ENCODE measurements at regions not wholly inside any gene's neighbourhood (a gene's known extent, or its start where the extent isn't known, plus 50 kb on each side); places are given as distances from the start of the nearest gene placed in this dataset.
"Not testable (repeated sequence)": the region's sequence is repeated elsewhere in the genome, so short reads cannot be mapped to it uniquely, and the experiment has no call there.

DNA sequence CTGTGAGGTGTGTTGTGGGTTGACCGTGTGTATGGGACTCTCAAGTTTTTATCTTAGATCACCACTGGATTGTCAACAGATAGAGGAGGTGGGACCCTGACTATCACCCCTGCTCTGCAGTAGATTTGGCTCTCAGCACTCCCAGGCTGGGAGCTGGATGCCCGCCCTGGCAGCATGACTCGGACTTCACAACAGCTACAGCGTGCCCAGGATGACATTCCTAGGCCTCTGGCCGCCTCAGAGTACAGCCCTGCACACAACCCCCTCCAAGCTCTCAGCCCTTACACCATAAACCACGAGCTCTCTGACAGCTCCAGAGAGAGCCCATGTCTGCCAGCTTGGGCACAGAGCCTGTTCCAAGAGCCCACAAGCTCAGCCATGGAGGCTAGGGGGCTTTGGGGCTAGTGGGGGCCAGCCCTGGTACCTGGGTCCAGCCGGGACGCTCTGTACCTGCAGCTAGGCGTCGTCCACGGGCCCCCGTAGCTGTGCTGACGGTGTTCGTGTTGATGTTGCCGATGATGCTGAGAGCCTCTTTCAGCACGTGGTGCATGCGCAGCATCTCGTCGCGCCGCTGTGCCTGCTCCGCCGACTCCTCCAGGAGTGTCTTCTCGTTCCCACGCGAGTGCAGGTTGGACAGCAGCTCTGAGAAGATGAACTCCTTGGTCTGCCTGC is 66.1 kb upstream of the LYSMD4 start:
- not testable (repeated sequence) for H3K36me3 Mint-ChIP-seq; H3K4me3 Mint-ChIP-seq; H3K9me3 Mint-ChIP-seq; ATAC-seq (replicated peaks); H3K27me3 Mint-ChIP-seq; DNase-seq; H3K4me1 Mint-ChIP-seq; H3K27ac Mint-ChIP-seq

DNA sequence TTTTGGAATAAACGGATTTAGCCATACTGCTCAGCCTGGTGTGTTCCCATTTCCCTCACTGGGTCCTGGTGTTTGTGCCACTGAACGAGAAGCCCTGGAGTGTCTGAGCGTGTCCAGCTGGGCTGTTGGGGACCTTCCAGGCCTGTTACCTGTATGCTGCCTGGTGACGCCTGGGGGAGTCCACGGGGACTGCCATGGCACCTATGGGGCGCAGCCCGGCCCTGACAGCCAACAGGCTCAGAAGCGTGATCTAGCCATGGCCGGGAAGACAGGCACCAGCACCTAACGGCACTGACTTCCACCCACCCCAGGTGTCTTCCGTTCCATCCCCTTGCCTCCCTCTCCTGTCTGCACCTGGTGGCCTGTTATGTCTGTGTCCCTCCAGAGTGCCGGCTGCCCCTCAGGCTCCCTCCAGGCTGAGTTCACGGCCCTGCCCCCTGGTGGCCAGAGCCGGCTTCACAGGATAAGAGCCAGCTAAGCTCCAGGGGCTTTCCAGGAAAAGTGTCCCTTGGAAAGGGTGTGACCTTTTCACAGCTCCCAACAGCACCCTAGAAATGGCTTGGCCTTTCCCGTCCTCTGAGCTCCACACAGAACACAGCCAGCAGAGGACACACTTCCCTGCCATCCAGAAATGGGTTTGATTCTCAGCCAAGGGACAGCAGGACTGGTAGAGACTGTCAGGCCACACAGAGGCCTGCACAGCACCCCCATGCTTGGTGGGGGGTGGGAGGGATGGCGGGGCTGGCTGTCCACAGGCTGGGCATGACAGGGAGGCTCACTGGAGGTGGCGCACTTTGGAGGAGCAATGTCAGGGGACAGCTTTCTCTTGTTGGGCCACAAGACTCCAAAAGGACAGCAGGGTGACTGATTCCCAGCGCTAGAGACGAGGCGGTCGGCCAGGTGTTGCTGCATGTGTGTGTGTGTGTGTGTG is 64.0 kb upstream of the LYSMD4 start:
- not testable (repeated sequence) for H3K27ac Mint-ChIP-seq, H3K4me3 Mint-ChIP-seq, H3K4me1 Mint-ChIP-seq, H3K36me3 Mint-ChIP-seq, H3K27me3 Mint-ChIP-seq, DNase-seq, H3K9me3 Mint-ChIP-seq
- peak in 1 of 2 donors; percentile 46 for ATAC-seq (replicated peaks)

GRCh38 chr15:99791881-99792807 is 58.9 kb upstream of the LYSMD4 start:
- H3K27me3 Mint-ChIP-seq; DNase-seq; H3K27ac Mint-ChIP-seq; H3K9me3 Mint-ChIP-seq; H3K36me3 Mint-ChIP-seq; H3K4me3 Mint-ChIP-seq; ATAC-seq (replicated peaks); H3K4me1 Mint-ChIP-seq: not testable (repeated sequence)

- not testable (repeated sequence) for H3K27ac Mint-ChIP-seq; H3K36me3 Mint-ChIP-seq; H3K4me1 Mint-ChIP-seq; H3K9me3 Mint-ChIP-seq; H3K27me3 Mint-ChIP-seq; ATAC-seq (replicated peaks); H3K4me3 Mint-ChIP-seq; DNase-seq
Observed at GRCh38 chr15:99790751-99791150, 57.5 kb upstream of the LYSMD4 start.

GRCh38 chr15:99788156-99788555 is 54.9 kb upstream of the LYSMD4 start:
- no peak for ATAC-seq (replicated peaks)
- H3K27me3 Mint-ChIP-seq = peaks cover 0 to 5% of the 10 kb centered on the region in 2 donors
- DNase-seq = no peak
- H3K9me3 Mint-ChIP-seq = no peaks in the 10 kb centered on the region
- H3K4me3 Mint-ChIP-seq = no peak overlapping the region
- peaks cover 4 to 8% of the 10 kb centered on the region in 2 donors for H3K36me3 Mint-ChIP-seq
- H3K27ac Mint-ChIP-seq = no peak overlapping the region
- H3K4me1 Mint-ChIP-seq = no peaks in the 10 kb centered on the region

- not testable (repeated sequence) for H3K9me3 Mint-ChIP-seq; H3K4me3 Mint-ChIP-seq; DNase-seq; H3K36me3 Mint-ChIP-seq; H3K27ac Mint-ChIP-seq; H3K4me1 Mint-ChIP-seq; ATAC-seq (replicated peaks); H3K27me3 Mint-ChIP-seq
Observed at GRCh38 chr15:99784800-99785199, 51.6 kb upstream of the LYSMD4 start.

DNA sequence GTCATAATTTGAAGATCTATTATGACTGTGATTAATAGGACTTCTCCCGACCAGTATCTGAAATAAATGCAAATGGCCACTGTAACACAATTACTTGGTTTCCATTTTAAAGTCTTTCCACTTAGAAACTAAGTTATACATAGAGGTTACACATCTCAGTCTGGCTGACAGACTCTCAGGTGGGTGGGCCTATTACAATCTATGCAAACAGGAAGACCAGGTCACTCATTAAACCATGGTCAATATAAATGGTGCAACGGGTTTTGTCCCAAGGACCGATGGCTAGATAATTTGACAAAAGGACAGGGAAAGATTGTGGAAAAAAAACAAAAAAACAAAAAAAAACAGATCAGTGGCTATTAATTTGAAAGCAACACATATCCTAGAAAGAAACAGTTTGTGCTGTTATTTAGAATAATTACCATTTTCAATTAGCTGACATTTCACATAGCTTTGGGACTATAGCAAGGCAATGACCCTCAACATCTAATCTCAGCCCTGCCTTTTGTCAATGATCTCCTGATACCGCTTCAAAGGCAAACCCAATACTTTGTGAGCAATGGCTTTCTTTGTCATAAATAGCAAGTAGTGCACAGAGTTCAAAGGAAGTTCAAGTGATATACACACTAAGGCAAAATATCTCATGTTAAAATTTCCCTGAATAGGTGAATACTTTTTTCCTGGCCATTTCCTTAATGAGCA is 50.8 kb upstream of the LYSMD4 start:
- not testable (repeated sequence) for H3K27ac Mint-ChIP-seq; H3K36me3 Mint-ChIP-seq; ATAC-seq (replicated peaks); H3K4me3 Mint-ChIP-seq; H3K27me3 Mint-ChIP-seq; DNase-seq; H3K4me1 Mint-ChIP-seq; H3K9me3 Mint-ChIP-seq
